ENCODE measurements at regions not wholly inside any gene's neighbourhood (a gene's known extent, or its start where the extent isn't known, plus 50 kb on each side); places are given as distances from the start of the nearest gene placed in this dataset.

- TF ChIP-seq FOXP1 (CRISPR knock-in tag; IDR thresholded peaks at IDR 0.05; ENCODE audit: borderline replicate concordance) (no peak), STAT6 (CRISPR knock-in tag; conservative IDR thresholded peaks at IDR 0.05; ENCODE audit: low read depth) (no peak), ZNF232 (CRISPR knock-in tag; IDR thresholded peaks at IDR 0.05) (no peak), ZNF263 (CRISPR knock-in tag; IDR thresholded peaks at IDR 0.05; ENCODE audit: low read depth) (no peak), FOXK1 (CRISPR knock-in tag; IDR thresholded peaks at IDR 0.05) (no peak), JAZF1 (CRISPR knock-in tag; IDR thresholded peaks at IDR 0.05) (no peak), SOX15 (CRISPR knock-in tag; IDR thresholded peaks at IDR 0.05) (no peak), MYBL2 (CRISPR knock-in tag; IDR thresholded peaks at IDR 0.05) (no peak), SMAD3 (CRISPR knock-in tag; IDR thresholded peaks at IDR 0.05; ENCODE audit: borderline replicate concordance) (no peak), E2F5 (CRISPR knock-in tag; IDR thresholded peaks at IDR 0.05) (no peak)
- TF ChIP-seq, protein P1, sequence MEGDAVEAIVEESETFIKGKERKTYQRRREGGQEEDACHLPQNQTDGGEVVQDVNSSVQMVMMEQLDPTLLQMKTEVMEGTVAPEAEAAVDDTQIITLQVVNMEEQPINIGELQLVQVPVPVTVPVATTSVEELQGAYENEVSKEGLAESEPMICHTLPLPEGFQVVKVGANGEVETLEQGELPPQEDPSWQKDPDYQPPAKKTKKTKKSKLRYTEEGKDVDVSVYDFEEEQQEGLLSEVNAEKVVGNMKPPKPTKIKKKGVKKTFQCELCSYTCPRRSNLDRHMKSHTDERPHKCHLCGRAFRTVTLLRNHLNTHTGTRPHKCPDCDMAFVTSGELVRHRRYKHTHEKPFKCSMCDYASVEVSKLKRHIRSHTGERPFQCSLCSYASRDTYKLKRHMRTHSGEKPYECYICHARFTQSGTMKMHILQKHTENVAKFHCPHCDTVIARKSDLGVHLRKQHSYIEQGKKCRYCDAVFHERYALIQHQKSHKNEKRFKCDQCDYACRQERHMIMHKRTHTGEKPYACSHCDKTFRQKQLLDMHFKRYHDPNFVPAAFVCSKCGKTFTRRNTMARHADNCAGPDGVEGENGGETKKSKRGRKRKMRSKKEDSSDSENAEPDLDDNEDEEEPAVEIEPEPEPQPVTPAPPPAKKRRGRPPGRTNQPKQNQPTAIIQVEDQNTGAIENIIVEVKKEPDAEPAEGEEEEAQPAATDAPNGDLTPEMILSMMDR (IDR thresholded peaks at IDR 0.05), result no peak
- TF ChIP-seq, protein P2, sequence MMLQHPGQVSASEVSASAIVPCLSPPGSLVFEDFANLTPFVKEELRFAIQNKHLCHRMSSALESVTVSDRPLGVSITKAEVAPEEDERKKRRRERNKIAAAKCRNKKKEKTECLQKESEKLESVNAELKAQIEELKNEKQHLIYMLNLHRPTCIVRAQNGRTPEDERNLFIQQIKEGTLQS (CRISPR knock-in tag; conservative IDR thresholded peaks at IDR 0.05), result no peak
Measured at GRCh38 chr15:96460106-96460505, 129.6 kb downstream of the NR2F2 start.

All from WTC11 (cell line).